DOHH2 (cell line): ENCODE measurements at regions not wholly inside any gene's neighbourhood (a gene's known extent, or its start where the extent isn't known, plus 50 kb on each side); places are given as distances from the start of the nearest gene placed in this dataset.

Source experiments
- CTCF ChIP-seq: fragments of 200-600 bp; sonication (generic); IDR thresholded peaks from one replicate; pipeline ENCODE4 v1.5.1; 2014; ENCODE audit warnings: antibody characterized with exemption, mild to moderate bottlenecking, low read depth, low read length; ENCODE audit not compliant: poor library complexity, severe bottlenecking
- EZH2phosphoT487 ChIP-seq: fragments of 200-600 bp; sonication (generic); IDR thresholded peaks from 2 replicates; pipeline ENCODE4 v1.6.1; 2017; ENCODE audit warnings: borderline replicate concordance, mild to moderate bottlenecking, antibody characterized with exemption, low read length, moderate library complexity, mixed read lengths

- no peak for TF ChIP-seq EZH2phosphoT487
- no peak for TF ChIP-seq CTCF
Observed at GRCh38 chr14:65301862-65302539, 110.5 kb upstream of the FUT8 start.
